ENCODE measurements at regions not wholly inside any gene's neighbourhood (a gene's known extent, or its start where the extent isn't known, plus 50 kb on each side); places are given as distances from the start of the nearest gene placed in this dataset.

GRCh38 chr3:178059836-178060235 lies 476.4 kb upstream of the KCNMB2 start:
- no peak for DNase-seq (ENCODE audit: low spot score)

GRCh38 chr3:178060407-178060806 lies 475.8 kb upstream of the KCNMB2 start:
- no peak for DNase-seq (ENCODE audit: low spot score)

- no peak for DNase-seq (ENCODE audit: low spot score)
These were observed 474.1 kb upstream of the KCNMB2 start for GRCh38 chr3:178062126-178062525.

- no peak for DNase-seq (ENCODE audit: low spot score)
These were observed 472.8 kb upstream of the KCNMB2 start for GRCh38 chr3:178063461-178063860.

- DNase-seq (ENCODE audit: low spot score): no peak
These were observed 468.5 kb upstream of the KCNMB2 start for GRCh38 chr3:178067721-178068120.

- DNase-seq (ENCODE audit: low spot score): peak; percentile 47
These were observed 463.6 kb upstream of the KCNMB2 start for GRCh38 chr3:178072391-178073305.

GRCh38 chr3:178073366-178073765 lies 462.9 kb upstream of the KCNMB2 start:
- no peak for DNase-seq (ENCODE audit: low spot score)

- no peak for DNase-seq (ENCODE audit: low spot score)
These were observed 460.9 kb upstream of the KCNMB2 start for GRCh38 chr3:178075344-178075743.

- peak; percentile 36 for DNase-seq (ENCODE audit: low spot score)
These were observed 457.3 kb upstream of the KCNMB2 start for GRCh38 chr3:178078953-178079352.

- no peak for DNase-seq (ENCODE audit: low spot score)
These were observed 456.3 kb upstream of the KCNMB2 start for GRCh38 chr3:178079966-178080365.

GRCh38 chr3:178082326-178082906 lies 453.8 kb upstream of the KCNMB2 start:
- DNase-seq (ENCODE audit: low spot score): no peak

- peak; percentile 47 for DNase-seq (ENCODE audit: low spot score)
These were observed 452.1 kb upstream of the KCNMB2 start for GRCh38 chr3:178083906-178084866.

- DNase-seq (ENCODE audit: low spot score): peak; percentile 94
These were observed 451.1 kb upstream of the KCNMB2 start for GRCh38 chr3:178084938-178085816.

GRCh38 chr3:178085817-178086123 lies 450.5 kb upstream of the KCNMB2 start:
- peak; percentile 72 for DNase-seq (ENCODE audit: low spot score)

GRCh38 chr3:178086144-178086825 lies 450.0 kb upstream of the KCNMB2 start:
- DNase-seq (ENCODE audit: low spot score): no peak

GRCh38 chr3:178087376-178087775 lies 448.9 kb upstream of the KCNMB2 start:
- DNase-seq (ENCODE audit: low spot score): no peak

GRCh38 chr3:178088963-178089362 lies 447.3 kb upstream of the KCNMB2 start:
- DNase-seq (ENCODE audit: low spot score): no peak

- no peak for DNase-seq (ENCODE audit: low spot score)
These were observed 445.3 kb upstream of the KCNMB2 start for GRCh38 chr3:178090899-178091298.

- no peak for DNase-seq (ENCODE audit: low spot score)
These were observed 440.7 kb upstream of the KCNMB2 start for GRCh38 chr3:178095522-178095921.

- no peak for DNase-seq (ENCODE audit: low spot score)
These were observed 439.3 kb upstream of the KCNMB2 start for GRCh38 chr3:178096955-178097354.

- no peak for DNase-seq (ENCODE audit: low spot score)
These were observed 438.7 kb upstream of the KCNMB2 start for GRCh38 chr3:178097576-178097975.

All from putamen (tissue), 1 donor.